Activated CD8-positive, alpha-beta T cell treated with anti-CD3 and anti-CD28 coated beads for 36 hours (primary cell): ENCODE measurements at regions not wholly inside any gene's neighbourhood (a gene's known extent, or its start where the extent isn't known, plus 50 kb on each side); places are given as distances from the start of the nearest gene placed in this dataset.

Experiments used
- ATAC-seq: fragments of 200-7000 bp; cut with Tn5 transposase; one replicate; pipeline ENCODE4 v1.10.0; 2021; ENCODE audit warnings: mild to moderate bottlenecking, moderate library complexity
- CTCF ChIA-PET: fragments of 350-600 bp; sonication (Branson Sonifier 250); formaldehyde crosslinking; loops from one replicate; lab custom pipeline; 2021; ENCODE audit warnings: antibody characterized with exemption; lab: Charles Lee
- POLR2A ChIA-PET: fragments of 350-600 bp; sonication (Branson Sonifier 250); formaldehyde crosslinking; loops from one replicate; lab custom pipeline; 2021; ENCODE audit warnings: antibody characterized with exemption; lab: Charles Lee
- DNase-seq: peaks from one replicate; pipeline ENCODE4 v3.0.0-alpha.2; 2020
- H3K27ac Mint-ChIP-seq: one replicate; pipeline ENCODE4 v1.8.0; 2021; ENCODE audit warnings: mild to moderate bottlenecking, mixed read lengths
- H3K27me3 Mint-ChIP-seq: one replicate; pipeline ENCODE4 v1.8.0; 2021; ENCODE audit warnings: mixed read lengths
- H3K36me3 Mint-ChIP-seq: one replicate; pipeline ENCODE4 v1.8.0; 2021; ENCODE audit warnings: low read depth, mixed read lengths
- H3K4me1 Mint-ChIP-seq: one replicate; pipeline ENCODE4 v1.8.0; 2021; ENCODE audit warnings: low read depth, mixed read lengths
- H3K4me3 Mint-ChIP-seq: one replicate; pipeline ENCODE4 v1.8.0; 2021; ENCODE audit warnings: mild to moderate bottlenecking, moderate library complexity, mixed read lengths
- H3K9me3 Mint-ChIP-seq: one replicate; pipeline ENCODE4 v1.8.0; 2021; ENCODE audit warnings: mixed read lengths
- intact Hi-C: fragments of 100-400 bp; cut with micrococcal nuclease; formaldehyde crosslinking; loops from one replicate; pipeline ENCODE4 v1.10.0; 2022
- TF ChIP-seq, protein P1 (sequence below): fragments of 200-600 bp; IDR thresholded peaks from one replicate; pipeline ENCODE4 v1.8.0; 2022; ENCODE audit warnings: antibody characterized with exemption, mild to moderate bottlenecking

DNA sequence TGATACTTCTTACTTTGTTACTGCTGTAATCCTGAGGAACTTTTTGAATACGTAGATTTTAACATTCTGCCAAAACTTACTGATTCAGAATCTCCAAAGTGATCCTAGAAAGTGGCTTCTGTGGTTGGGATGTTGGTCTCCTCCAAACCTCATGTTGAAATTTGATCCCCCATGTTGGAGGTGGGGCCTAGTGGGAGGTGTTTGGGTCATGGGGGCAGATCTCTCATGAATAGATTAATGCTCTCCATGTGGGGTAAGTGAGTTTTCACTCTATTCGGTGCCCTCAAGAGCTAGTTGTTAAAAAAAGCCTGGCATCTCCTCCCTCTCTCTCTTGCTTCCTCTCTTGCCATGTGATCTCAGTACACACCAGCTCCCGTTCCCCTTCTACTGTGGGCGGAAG, 329.9 kb downstream of the HRH4 start:
- CTCF ChIA-PET = no interaction called here
- H3K4me1 Mint-ChIP-seq = no peaks in the 10 kb centered on the region
- intact Hi-C loops = no loop called here
- no peak overlapping the region for H3K4me3 Mint-ChIP-seq
- no peak overlapping the region for H3K27ac Mint-ChIP-seq
- H3K36me3 Mint-ChIP-seq = no peaks in the 10 kb centered on the region
- no peak for DNase-seq
- TF ChIP-seq, protein P1, sequence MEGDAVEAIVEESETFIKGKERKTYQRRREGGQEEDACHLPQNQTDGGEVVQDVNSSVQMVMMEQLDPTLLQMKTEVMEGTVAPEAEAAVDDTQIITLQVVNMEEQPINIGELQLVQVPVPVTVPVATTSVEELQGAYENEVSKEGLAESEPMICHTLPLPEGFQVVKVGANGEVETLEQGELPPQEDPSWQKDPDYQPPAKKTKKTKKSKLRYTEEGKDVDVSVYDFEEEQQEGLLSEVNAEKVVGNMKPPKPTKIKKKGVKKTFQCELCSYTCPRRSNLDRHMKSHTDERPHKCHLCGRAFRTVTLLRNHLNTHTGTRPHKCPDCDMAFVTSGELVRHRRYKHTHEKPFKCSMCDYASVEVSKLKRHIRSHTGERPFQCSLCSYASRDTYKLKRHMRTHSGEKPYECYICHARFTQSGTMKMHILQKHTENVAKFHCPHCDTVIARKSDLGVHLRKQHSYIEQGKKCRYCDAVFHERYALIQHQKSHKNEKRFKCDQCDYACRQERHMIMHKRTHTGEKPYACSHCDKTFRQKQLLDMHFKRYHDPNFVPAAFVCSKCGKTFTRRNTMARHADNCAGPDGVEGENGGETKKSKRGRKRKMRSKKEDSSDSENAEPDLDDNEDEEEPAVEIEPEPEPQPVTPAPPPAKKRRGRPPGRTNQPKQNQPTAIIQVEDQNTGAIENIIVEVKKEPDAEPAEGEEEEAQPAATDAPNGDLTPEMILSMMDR = no peak
- no peak for ATAC-seq
- POLR2A ChIA-PET = no interaction called here
- peaks cover 3% of the 10 kb centered on the region for H3K9me3 Mint-ChIP-seq
- H3K27me3 Mint-ChIP-seq = peaks cover 7% of the 10 kb centered on the region

- ChIA-PET CTCF (no interaction called here), POLR2A (no interaction called here)
- Mint-ChIP-seq H3K36me3 (no peaks in the 10 kb centered on the region), H3K4me3 (no peak overlapping the region), H3K9me3 (peaks cover 3% of the 10 kb centered on the region), H3K4me1 (no peaks in the 10 kb centered on the region), H3K27ac (no peak overlapping the region), H3K27me3 (peaks cover 7% of the 10 kb centered on the region)
- intact Hi-C loops = no loop called here
- TF ChIP-seq, protein P1 = no peak
- DNase-seq (no peak), ATAC-seq (no peak)
These were observed 331.5 kb downstream of the HRH4 start for GRCh38 chr18:24791751-24792545.

DNA sequence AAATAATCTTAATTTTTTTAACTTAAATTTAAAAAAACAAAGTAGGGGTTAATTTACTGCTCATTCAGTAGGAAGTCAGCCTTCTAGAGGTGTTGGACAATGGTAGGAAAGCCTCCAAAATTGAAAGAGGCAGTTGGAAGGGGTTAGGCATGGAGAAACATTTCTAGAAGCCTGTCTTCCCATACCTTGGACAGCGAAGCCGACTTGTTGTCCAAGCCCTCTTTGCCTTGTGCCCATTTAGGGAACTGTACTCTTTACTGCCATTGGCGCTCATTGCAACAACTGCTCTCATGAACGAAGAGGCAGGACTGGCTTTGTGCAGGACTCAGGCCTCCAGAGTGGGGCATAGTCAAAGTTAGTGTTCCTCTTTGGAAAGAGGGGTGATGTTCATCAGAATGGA, 333.3 kb downstream of the HRH4 start:
- Mint-ChIP-seq H3K9me3 (no peaks in the 10 kb centered on the region), H3K4me3 (no peak overlapping the region), H3K27me3 (peaks cover 7% of the 10 kb centered on the region), H3K27ac (no peak overlapping the region), H3K4me1 (no peaks in the 10 kb centered on the region), H3K36me3 (no peaks in the 10 kb centered on the region)
- no peak for ATAC-seq
- no peak for DNase-seq
- POLR2A ChIA-PET = no interaction called here
- intact Hi-C loops = no loop called here
- TF ChIP-seq, protein P1 = no peak
- CTCF ChIA-PET = no interaction called here

- ChIA-PET CTCF (no interaction called here), POLR2A (no interaction called here)
- no peaks in the 10 kb centered on the region for H3K9me3 Mint-ChIP-seq
- no peak overlapping the region for H3K27ac Mint-ChIP-seq
- TF ChIP-seq, protein P1 = no peak
- DNase-seq (no peak), ATAC-seq (no peak)
- intact Hi-C loops = no loop called here
- no peaks in the 10 kb centered on the region for H3K4me1 Mint-ChIP-seq
- peaks cover 7% of the 10 kb centered on the region for H3K27me3 Mint-ChIP-seq
- no peaks in the 10 kb centered on the region for H3K36me3 Mint-ChIP-seq
- H3K4me3 Mint-ChIP-seq = no peak overlapping the region
These were observed 334.7 kb downstream of the HRH4 start for GRCh38 chr18:24795129-24795528.

DNA sequence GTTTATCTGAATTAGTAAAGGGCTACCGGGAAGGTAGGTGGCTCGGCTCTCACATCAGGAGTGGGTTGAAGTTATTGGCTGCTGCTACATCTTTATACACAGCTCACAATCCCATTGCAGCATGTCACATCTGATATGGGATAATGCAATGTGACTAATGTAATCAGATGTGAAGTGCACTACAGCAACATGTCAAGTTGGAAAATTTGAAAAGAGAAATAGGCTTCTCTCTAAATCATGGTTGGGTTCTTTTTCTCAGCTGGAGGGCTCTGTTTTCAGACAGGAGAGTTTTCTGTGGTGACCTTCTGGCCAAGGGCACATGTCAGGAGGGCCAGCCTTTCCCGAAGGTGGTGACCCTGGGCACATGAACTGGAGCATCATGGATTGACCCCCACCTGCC, 337.5 kb downstream of the HRH4 start:
- intact Hi-C loops = no loop called here
- H3K4me3 Mint-ChIP-seq = no peak overlapping the region
- DNase-seq (no peak), ATAC-seq (no peak)
- H3K27me3 Mint-ChIP-seq = peaks cover 5% of the 10 kb centered on the region
- POLR2A ChIA-PET = no interaction called here
- H3K36me3 Mint-ChIP-seq = no peaks in the 10 kb centered on the region
- no peaks in the 10 kb centered on the region for H3K9me3 Mint-ChIP-seq
- TF ChIP-seq, protein P1 = no peak
- H3K4me1 Mint-ChIP-seq = no peaks in the 10 kb centered on the region
- no peak overlapping the region for H3K27ac Mint-ChIP-seq
- CTCF ChIA-PET = no interaction called here
